ENCODE measurements at regions not wholly inside any gene's neighbourhood (a gene's known extent, or its start where the extent isn't known, plus 50 kb on each side); places are given as distances from the start of the nearest gene placed in this dataset.

DNA sequence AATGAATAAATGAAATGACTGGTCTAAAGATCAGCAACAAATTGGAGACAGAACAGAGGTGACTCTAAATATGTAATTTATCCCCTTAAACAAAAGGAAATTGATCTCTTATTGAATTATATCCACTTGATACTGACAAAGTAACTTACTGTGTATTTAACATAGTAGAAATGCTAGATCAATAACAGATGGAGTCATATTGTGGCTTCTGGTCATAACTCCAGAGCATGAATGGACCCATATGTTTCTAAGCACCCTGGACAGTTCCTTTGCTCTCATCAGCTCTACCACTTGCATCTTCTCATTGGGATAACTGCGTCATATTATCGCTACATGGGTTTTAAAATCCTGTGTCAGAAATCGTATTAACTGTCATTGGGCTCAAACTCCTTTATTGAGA lies 222.3 kb downstream of the ETS1 start:
- FAIRE-seq (peak; percentile 56), DNase-seq (ENCODE audit: low read depth, low spot score) (peak; percentile 55)

DNA sequence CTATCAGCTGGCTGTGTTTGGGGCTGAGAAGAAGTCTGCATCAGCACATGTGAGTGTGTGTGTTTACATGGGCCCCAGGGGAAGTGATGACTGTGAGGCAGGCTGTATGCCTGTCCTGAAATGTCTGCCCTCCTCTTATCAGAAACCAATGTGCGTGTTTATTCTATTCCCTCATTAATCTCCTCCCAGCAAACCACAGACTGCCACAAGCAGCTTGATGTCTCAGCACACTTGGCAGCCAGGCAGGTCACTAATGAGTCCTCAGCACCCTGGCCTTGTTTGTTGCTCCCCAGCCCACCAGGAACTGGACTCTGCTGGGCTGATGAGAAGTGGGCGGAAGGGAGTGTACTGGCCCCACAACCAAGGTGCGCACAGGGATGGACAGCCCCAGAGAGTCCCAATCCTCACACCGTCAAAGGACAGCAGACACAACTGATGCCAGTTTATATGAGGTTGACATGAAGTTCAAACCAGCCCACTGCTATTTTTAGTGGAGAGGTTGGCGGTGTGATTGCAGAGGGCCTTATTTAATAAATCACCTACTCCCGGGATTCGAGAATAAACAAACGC lies 225.8 kb downstream of the ETS1 start:
- DNase-seq (ENCODE audit: low read depth, low spot score) = peak; percentile 87
- Histone ChIP-seq H3K36me3 (ENCODE audit: control insufficient read depth in 2 of 2, extremely low read depth in 1 of 2, insufficient read depth in 2 of 2, low read length in 2 of 2) (no peaks in the 10 kb centered on the region), H3K9ac (replicated peaks; ENCODE audit: extremely low read depth, insufficient read depth, low read length) (no peak overlapping the region), H3K27ac (ENCODE audit: insufficient read depth, low read depth, low read length) (no peak overlapping the region), H4K20me1 (replicated peaks; ENCODE audit: control insufficient read depth, extremely low read depth, insufficient read depth, low read length) (no peaks in the 10 kb centered on the region), H3K9me3 (replicated peaks; ENCODE audit: control insufficient read depth, insufficient read depth, low read length) (no peaks in the 10 kb centered on the region), H2AFZ (ENCODE audit: low read depth, low read length) (peak overlapping the region; percentile 46), H3K79me2 (ENCODE audit: control insufficient read depth, insufficient read depth, low read length) (no peaks in the 10 kb centered on the region), H3K4me2 (ENCODE audit: insufficient read depth, low read length) (no peak overlapping the region), H3K4me1 (ENCODE audit: control insufficient read depth, extremely low read depth, insufficient read depth, low read length) (peaks cover 3% of the 10 kb centered on the region), H3K4me3 (replicated peaks in 1 of 3; ENCODE audit: insufficient read depth in 1 of 3, low read depth in 1 of 3, low read length in 3 of 3) (no peak overlapping the region), H3K9me1 (replicated peaks; ENCODE audit: control insufficient read depth, extremely low read depth, insufficient read depth, low read length) (no peaks in the 10 kb centered on the region), H3K27me3 (ENCODE audit: control insufficient read depth in 2 of 2, insufficient read depth in 2 of 2, low read length in 2 of 2) (no peaks in the 10 kb centered on the region)
- FAIRE-seq = peak; percentile 79
- TF ChIP-seq FOS (IDR thresholded peaks at IDR 0.05; ENCODE audit: borderline replicate concordance, insufficient read depth, low read length) = peak; percentile 74
- TF ChIP-seq MYC (IDR thresholded peaks at IDR 0.05; ENCODE audit: low read depth, low read length) = no peak
- TF ChIP-seq GATA2 (IDR thresholded peaks at IDR 0.05; ENCODE audit: insufficient read depth, insufficient read length, low read depth, low read length) = peak; percentile 84
- peak; percentile 66 for TF ChIP-seq POLR2AphosphoS5 (IDR thresholded peaks at IDR 0.05; ENCODE audit: insufficient read depth, low read depth, low read length)
- ChIA-PET CTCF (interaction anchor here (1.1 to 2.2 kb wide), 5 partner anchors 25 to 270 kb away, joined by 3 to 8 read pairs (median 4); no protein-coding TSS in a partner anchor), POLR2A (interaction anchor here (0.5 kb wide), 1 partner anchor 324 kb away, joined by 3 read pairs; no protein-coding TSS in a partner anchor)
- BruUV-seq (replicated peaks) = no TSS peak
- intact Hi-C loops (cut with micrococcal nuclease) (no loop called here), dilution Hi-C loops (cut with MboI; ENCODE audit: extremely low pct_ligation_motif_present, low sequenced_read_pairs) (no loop called here)

More for the DNA sequence above, 222.3 kb downstream of the ETS1 start:
- H3K4me1 ChIP-seq (ENCODE audit: control insufficient read depth, extremely low read depth, insufficient read depth, low read length) = peaks cover 3% of the 10 kb centered on the region
- no TSS peak for BruUV-seq (replicated peaks)
- ChIA-PET CTCF (interaction anchor here (1.1 to 1.2 kb wide), 2 partner anchors 9 to 42 kb away, joined by 3 read pairs; no protein-coding TSS in a partner anchor), POLR2A (no interaction called here)
- H3K27me3 ChIP-seq (ENCODE audit: control insufficient read depth in 2 of 2, insufficient read depth in 2 of 2, low read length in 2 of 2) = no peaks in the 10 kb centered on the region
- H3K79me2 ChIP-seq (ENCODE audit: control insufficient read depth, insufficient read depth, low read length) = no peaks in the 10 kb centered on the region
- dilution Hi-C loops (cut with MboI; ENCODE audit: extremely low pct_ligation_motif_present, low sequenced_read_pairs) (no loop called here), intact Hi-C loops (cut with micrococcal nuclease) (no loop called here)
- H2AFZ ChIP-seq (ENCODE audit: low read depth, low read length) = no peak overlapping the region
- H3K9ac ChIP-seq (replicated peaks; ENCODE audit: extremely low read depth, insufficient read depth, low read length) = no peak overlapping the region
- H4K20me1 ChIP-seq (replicated peaks; ENCODE audit: control insufficient read depth, extremely low read depth, insufficient read depth, low read length) = no peaks in the 10 kb centered on the region
- no peaks in the 10 kb centered on the region for H3K9me3 ChIP-seq (replicated peaks; ENCODE audit: control insufficient read depth, insufficient read depth, low read length)
- no peak overlapping the region for H3K4me2 ChIP-seq (ENCODE audit: insufficient read depth, low read length)
- no peak overlapping the region for H3K27ac ChIP-seq (ENCODE audit: insufficient read depth, low read depth, low read length)
- no peak overlapping the region for H3K4me3 ChIP-seq (replicated peaks in 1 of 3; ENCODE audit: insufficient read depth in 1 of 3, low read depth in 1 of 3, low read length in 3 of 3)
- TF ChIP-seq, protein P1, sequence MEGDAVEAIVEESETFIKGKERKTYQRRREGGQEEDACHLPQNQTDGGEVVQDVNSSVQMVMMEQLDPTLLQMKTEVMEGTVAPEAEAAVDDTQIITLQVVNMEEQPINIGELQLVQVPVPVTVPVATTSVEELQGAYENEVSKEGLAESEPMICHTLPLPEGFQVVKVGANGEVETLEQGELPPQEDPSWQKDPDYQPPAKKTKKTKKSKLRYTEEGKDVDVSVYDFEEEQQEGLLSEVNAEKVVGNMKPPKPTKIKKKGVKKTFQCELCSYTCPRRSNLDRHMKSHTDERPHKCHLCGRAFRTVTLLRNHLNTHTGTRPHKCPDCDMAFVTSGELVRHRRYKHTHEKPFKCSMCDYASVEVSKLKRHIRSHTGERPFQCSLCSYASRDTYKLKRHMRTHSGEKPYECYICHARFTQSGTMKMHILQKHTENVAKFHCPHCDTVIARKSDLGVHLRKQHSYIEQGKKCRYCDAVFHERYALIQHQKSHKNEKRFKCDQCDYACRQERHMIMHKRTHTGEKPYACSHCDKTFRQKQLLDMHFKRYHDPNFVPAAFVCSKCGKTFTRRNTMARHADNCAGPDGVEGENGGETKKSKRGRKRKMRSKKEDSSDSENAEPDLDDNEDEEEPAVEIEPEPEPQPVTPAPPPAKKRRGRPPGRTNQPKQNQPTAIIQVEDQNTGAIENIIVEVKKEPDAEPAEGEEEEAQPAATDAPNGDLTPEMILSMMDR (IDR thresholded peaks at IDR 0.05; ENCODE audit: extremely low read depth in 1 of 2, insufficient read depth in 1 of 2, low read depth in 1 of 2, low read length in 2 of 2) = no peak
- TF ChIP-seq EZH2 (IDR thresholded peaks at IDR 0.05; ENCODE audit: borderline replicate concordance, low read depth, low read length, severe bottlenecking) (no peak), MYC (IDR thresholded peaks at IDR 0.05; ENCODE audit: low read depth, low read length) (no peak)
- H3K9me1 ChIP-seq (replicated peaks; ENCODE audit: control insufficient read depth, extremely low read depth, insufficient read depth, low read length) = no peaks in the 10 kb centered on the region
- H3K36me3 ChIP-seq (ENCODE audit: control insufficient read depth in 2 of 2, extremely low read depth in 1 of 2, insufficient read depth in 2 of 2, low read length in 2 of 2) = no peaks in the 10 kb centered on the region

Data from endothelial cell of umbilical vein (primary cell).